GM20000 (cell line): ENCODE measurements at regions not wholly inside any gene's neighbourhood (a gene's known extent, or its start where the extent isn't known, plus 50 kb on each side); places are given as distances from the start of the nearest gene placed in this dataset.

Source experiments
- DNase-seq: peaks from one replicate; pipeline ENCODE4 v3.0.0; 2012; ENCODE audit warnings: low spot score
- CTCF ChIP-seq: IDR thresholded peaks from 2 replicates; pipeline ENCODE4 v1.5.1; 2012; ENCODE audit warnings: mild to moderate bottlenecking, control low read depth; ENCODE audit errors: extremely low read depth, missing control alignments

GRCh38 chr4:187478292-187479140 lies 517.1 kb upstream of the ZFP42 start:
- TF ChIP-seq CTCF, result no peak
- no peak for DNase-seq

GRCh38 chr4:187479511-187479910 lies 516.1 kb upstream of the ZFP42 start:
- TF ChIP-seq CTCF, result no peak
- no peak for DNase-seq

- TF ChIP-seq CTCF, result no peak
- DNase-seq, result no peak
Measured at GRCh38 chr4:187480146-187481145, 515.1 kb upstream of the ZFP42 start.

GRCh38 chr4:187484186-187484585 lies 511.4 kb upstream of the ZFP42 start:
- no peak for TF ChIP-seq CTCF
- no peak for DNase-seq

GRCh38 chr4:187485676-187486075 lies 509.9 kb upstream of the ZFP42 start:
- TF ChIP-seq CTCF, result no peak
- no peak for DNase-seq

- no peak for DNase-seq
Measured at GRCh38 chr4:187491286-187491685, 504.3 kb upstream of the ZFP42 start.

More at GRCh38 chr4:187491286-187491685, 504.3 kb upstream of the ZFP42 start:
- no peak for TF ChIP-seq CTCF
